CD4-positive, CD25-positive, alpha-beta regulatory T cell (primary cell): ENCODE measurements at regions not wholly inside any gene's neighbourhood (a gene's known extent, or its start where the extent isn't known, plus 50 kb on each side); places are given as distances from the start of the nearest gene placed in this dataset.
A peak's percentile ranks its signal among the peaks of the same experiment; 100 is the strongest.

Source experiments
- ATAC-seq, 2 donors: fragments of 150-1000 bp; cut with Tn5 transposase; one replicate each; pipeline ENCODE4 v1.10.0; 2021; ENCODE audit warnings: low read depth in 2 of 2, moderate number of reproducible peaks in 2 of 2, moderate library complexity in 1 of 2
- DNase-seq, 3 donors: peaks; one replicate each; pipeline versions ENCODE4 v3.0.0 to v3.0.0-alpha.2; 2012 to 2022; ENCODE audit warnings: mixed read lengths in 1 of 3
- H3K27ac ChIP-seq: one replicate; pipeline ENCODE4 v1.7.0; 2013; ENCODE audit warnings: mild to moderate bottlenecking, low read length; ENCODE audit not compliant: insufficient read depth, poor library complexity, severe bottlenecking
- H3K27me3 ChIP-seq: one replicate; pipeline ENCODE4 v1.7.0; 2013; ENCODE audit warnings: low read length; ENCODE audit not compliant: control insufficient read depth, insufficient read depth
- H3K36me3 ChIP-seq: one replicate; pipeline ENCODE4 v1.7.0; 2013; ENCODE audit warnings: mild to moderate bottlenecking, low read length, moderate library complexity; ENCODE audit not compliant: control insufficient read depth, insufficient read depth
- H3K4me1 ChIP-seq: 2 replicates; pipeline ENCODE4 v1.7.0; 2013; ENCODE audit warnings: mild to moderate bottlenecking, low read length; ENCODE audit not compliant: insufficient read depth, control insufficient read depth, poor library complexity, severe bottlenecking
- H3K4me3 ChIP-seq: one replicate; pipeline ENCODE4 v1.7.0; 2013; ENCODE audit warnings: low read depth, mild to moderate bottlenecking, low read length, moderate library complexity
- H3K9me3 ChIP-seq, 2 experiments: 1 replicate in 1 of 2; 2 replicates in 1 of 2; pipeline ENCODE4 v1.7.0; 2013; ENCODE audit warnings: low read length in 2 of 2, mild to moderate bottlenecking in 1 of 2, moderate library complexity in 1 of 2; ENCODE audit not compliant: control insufficient read depth in 2 of 2
- H3K27ac Mint-ChIP-seq, 3 donors: one replicate each; pipeline ENCODE4 v1.8.0; 2020 to 2022; ENCODE audit warnings: mild to moderate bottlenecking in 3 of 3, mixed read lengths in 3 of 3, moderate library complexity in 2 of 3
- H3K27me3 Mint-ChIP-seq: one replicate; pipeline ENCODE4 v1.8.0; 2022; ENCODE audit warnings: mild to moderate bottlenecking, mixed read lengths
- H3K36me3 Mint-ChIP-seq: one replicate; pipeline ENCODE4 v1.8.0; 2020; ENCODE audit warnings: mixed read lengths
- H3K4me1 Mint-ChIP-seq, 4 donors: one replicate each; pipeline ENCODE4 v1.8.0; 2020 to 2022; ENCODE audit warnings: mixed read lengths in 4 of 4, mild to moderate bottlenecking in 1 of 4
- H3K4me3 Mint-ChIP-seq, 4 donors: one replicate each; pipeline ENCODE4 v1.8.0; 2020 to 2022; ENCODE audit warnings: mild to moderate bottlenecking in 4 of 4, mixed read lengths in 4 of 4, moderate library complexity in 3 of 4
- H3K9me3 Mint-ChIP-seq, 7 donors: one replicate each; pipeline ENCODE4 v1.8.0; 2020 to 2022; ENCODE audit warnings: mixed read lengths in 7 of 7, mild to moderate bottlenecking in 3 of 7, moderate library complexity in 2 of 7

- DNase-seq: no peak
- peak overlapping the region in 1 of 3 donors; percentile 30 for H3K27ac Mint-ChIP-seq
- Histone ChIP-seq H3K36me3 (no peaks in the 10 kb centered on the region), H3K4me1 (peaks cover 5% of the 10 kb centered on the region), H3K27me3 (no peaks in the 10 kb centered on the region), H3K4me3 (no peak overlapping the region), H3K9me3 (no peaks in the 10 kb centered on the region), H3K27ac (no peak overlapping the region)
- H3K4me1 Mint-ChIP-seq: peaks cover 4 to 55% (median 10%) of the 10 kb centered on the region in 4 donors
- H3K9me3 Mint-ChIP-seq: no peaks in the 10 kb centered on the region
- H3K4me3 Mint-ChIP-seq: no peak overlapping the region
- H3K36me3 Mint-ChIP-seq: no peaks in the 10 kb centered on the region
- no peak for ATAC-seq
- H3K27me3 Mint-ChIP-seq: peaks cover 5% of the 10 kb centered on the region
Observed at GRCh38 chr2:2688254-2688653, 357.2 kb upstream of the MYT1L start.

DNA sequence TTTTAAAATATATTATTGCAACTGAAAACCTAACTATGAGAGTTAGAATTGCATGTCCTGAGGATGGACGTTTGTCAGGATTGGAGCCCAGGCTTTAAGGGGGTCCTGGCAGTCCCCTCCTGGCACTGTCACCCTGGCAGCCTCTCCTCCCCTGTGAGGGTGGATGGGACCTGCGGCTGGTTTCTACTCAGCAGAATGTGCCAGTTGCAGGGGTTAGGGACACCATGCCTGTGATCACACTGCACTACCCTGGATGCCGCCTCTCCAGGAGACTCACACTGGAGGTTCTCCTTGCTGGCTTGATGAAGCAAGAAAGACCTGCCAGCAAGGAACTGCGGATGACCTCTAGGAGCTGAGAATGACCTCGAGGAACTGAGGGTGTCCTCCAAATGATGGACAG is 356.7 kb upstream of the MYT1L start:
- H3K27ac Mint-ChIP-seq: no peak overlapping the region
- H3K36me3 Mint-ChIP-seq: no peaks in the 10 kb centered on the region
- peaks cover 4 to 60% (median 10%) of the 10 kb centered on the region in 4 donors for H3K4me1 Mint-ChIP-seq
- Histone ChIP-seq H3K4me3 (no peak overlapping the region), H3K27ac (no peak overlapping the region), H3K4me1 (peaks cover 5% of the 10 kb centered on the region), H3K27me3 (no peaks in the 10 kb centered on the region), H3K9me3 (no peaks in the 10 kb centered on the region), H3K36me3 (no peaks in the 10 kb centered on the region)
- peaks cover 5% of the 10 kb centered on the region for H3K27me3 Mint-ChIP-seq
- H3K9me3 Mint-ChIP-seq: no peaks in the 10 kb centered on the region
- H3K4me3 Mint-ChIP-seq: no peak overlapping the region
- ATAC-seq: no peak
- DNase-seq: no peak

DNA sequence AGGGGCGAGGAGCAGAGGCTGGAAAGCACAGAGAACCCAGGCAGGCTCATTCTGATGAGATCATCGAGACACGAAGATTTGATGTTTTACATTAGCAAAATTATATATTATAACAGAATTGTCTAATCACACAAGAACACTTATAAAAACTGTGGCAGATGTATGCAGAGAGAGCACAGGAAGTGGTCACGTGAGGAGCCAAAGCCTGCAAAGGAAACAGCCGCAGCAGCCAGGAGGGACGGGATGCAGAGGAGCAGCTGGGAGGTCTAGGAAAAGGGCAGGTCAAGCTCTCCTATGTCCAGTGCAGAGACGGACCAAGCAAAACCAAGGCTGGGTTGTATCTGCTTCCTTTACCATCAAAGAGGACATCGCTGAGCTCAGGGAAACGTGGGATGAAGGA is 355.1 kb upstream of the MYT1L start:
- DNase-seq (peak in 1 of 3 donors; percentile 34), ATAC-seq (no peak)
- H3K4me3 ChIP-seq: no peak overlapping the region
- no peaks in the 10 kb centered on the region for H3K9me3 ChIP-seq
- H3K27ac Mint-ChIP-seq: peak overlapping the region; percentile 44 to 68 (median 59)
- peaks cover 12% of the 10 kb centered on the region for H3K27me3 Mint-ChIP-seq
- H3K4me1 ChIP-seq: peaks cover 5% of the 10 kb centered on the region
- peak overlapping the region in 3 of 4 donors; percentile 3 to 86 (median 66) for H3K4me3 Mint-ChIP-seq
- H3K36me3 ChIP-seq: no peaks in the 10 kb centered on the region
- H3K27me3 ChIP-seq: no peaks in the 10 kb centered on the region
- peaks cover 0 to 2% (median 0%) of the 10 kb centered on the region in 7 donors for H3K9me3 Mint-ChIP-seq
- H3K36me3 Mint-ChIP-seq: no peaks in the 10 kb centered on the region
- H3K4me1 Mint-ChIP-seq: peaks cover 4 to 72% (median 16%) of the 10 kb centered on the region in 4 donors
- H3K27ac ChIP-seq: no peak overlapping the region

DNA sequence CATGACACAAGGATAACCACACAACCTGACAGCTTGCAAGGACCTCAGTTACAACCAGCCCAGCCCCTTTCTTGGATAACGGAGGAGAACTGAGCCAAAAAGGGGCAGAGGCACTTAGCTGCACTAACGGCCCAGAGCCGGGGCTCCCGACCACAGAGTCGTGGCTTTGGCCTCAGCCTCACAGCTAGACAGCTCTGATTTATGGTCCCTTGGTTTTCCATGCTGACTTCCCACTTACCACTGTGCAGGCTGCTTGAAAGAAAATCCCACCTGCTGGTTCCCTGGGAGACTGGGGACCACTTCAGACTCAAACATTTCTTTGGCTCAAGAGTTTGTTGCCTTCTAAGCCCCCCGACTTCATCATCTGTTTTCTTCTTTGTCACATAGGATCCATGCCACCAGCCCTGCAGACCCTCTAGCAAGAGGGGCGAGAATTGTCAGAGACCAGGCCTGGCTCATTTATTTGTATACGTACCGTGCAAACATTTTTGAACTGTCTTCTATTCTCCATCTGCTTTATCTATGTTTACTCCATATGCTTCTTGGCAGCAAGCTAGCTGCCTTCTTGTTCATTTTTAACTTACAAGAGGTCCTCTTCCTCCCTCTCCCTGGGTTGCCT is 352.6 kb upstream of the MYT1L start:
- Histone ChIP-seq H3K27ac (no peak overlapping the region), H3K36me3 (no peaks in the 10 kb centered on the region), H3K4me3 (no peak overlapping the region), H3K9me3 (no peaks in the 10 kb centered on the region), H3K4me1 (peaks cover 5% of the 10 kb centered on the region), H3K27me3 (no peaks in the 10 kb centered on the region)
- peaks cover 0 to 2% (median 0%) of the 10 kb centered on the region in 7 donors for H3K9me3 Mint-ChIP-seq
- no peaks in the 10 kb centered on the region for H3K36me3 Mint-ChIP-seq
- peak overlapping the region in 2 of 3 donors; percentile 35 to 38 for H3K27ac Mint-ChIP-seq
- peaks cover 4 to 57% (median 15%) of the 10 kb centered on the region in 4 donors for H3K4me1 Mint-ChIP-seq
- H3K4me3 Mint-ChIP-seq: peak overlapping the region in 1 of 4 donors; percentile 23
- no peak for DNase-seq
- no peak for ATAC-seq
- peaks cover 19% of the 10 kb centered on the region for H3K27me3 Mint-ChIP-seq

DNA sequence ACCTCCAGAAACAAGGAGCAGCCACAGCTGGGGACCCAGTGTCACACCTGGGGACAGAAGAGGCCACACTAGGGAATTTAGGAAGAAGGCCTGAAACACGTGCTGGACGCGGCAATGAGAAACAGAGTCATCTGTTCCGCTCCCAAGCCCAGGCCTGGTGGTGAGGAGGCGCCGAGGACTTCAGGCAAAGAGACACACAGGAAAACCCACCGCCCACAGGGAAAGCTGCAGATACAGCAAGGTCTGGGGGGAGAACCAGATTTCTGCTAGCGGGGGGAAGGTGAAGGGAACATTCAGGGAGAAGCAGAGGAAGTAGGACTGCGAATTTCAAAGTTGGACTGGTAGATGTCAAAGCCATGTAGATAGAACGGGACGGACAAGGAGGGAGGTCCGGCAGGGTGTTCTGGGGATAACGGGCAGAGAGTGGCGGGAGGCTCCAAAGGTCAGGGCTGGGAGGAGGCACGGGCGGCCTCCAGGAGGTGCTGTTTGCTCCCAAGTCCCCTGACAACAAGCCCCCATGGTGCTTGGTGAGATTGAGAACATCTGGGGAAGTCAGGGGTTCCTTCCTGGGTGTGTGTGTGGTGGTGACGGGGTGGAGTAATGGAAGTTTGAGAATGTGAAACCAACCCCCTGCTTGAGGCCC is 351.7 kb upstream of the MYT1L start:
- Histone ChIP-seq H3K27ac (no peak overlapping the region), H3K27me3 (no peaks in the 10 kb centered on the region), H3K4me3 (no peak overlapping the region), H3K9me3 (no peaks in the 10 kb centered on the region), H3K36me3 (no peaks in the 10 kb centered on the region), H3K4me1 (peaks cover 3% of the 10 kb centered on the region)
- peaks cover 0 to 2% (median 0%) of the 10 kb centered on the region in 7 donors for H3K9me3 Mint-ChIP-seq
- peaks cover 0 to 48% (median 15%) of the 10 kb centered on the region in 4 donors for H3K4me1 Mint-ChIP-seq
- H3K27me3 Mint-ChIP-seq: peaks cover 24% of the 10 kb centered on the region
- no peak overlapping the region for H3K4me3 Mint-ChIP-seq
- H3K27ac Mint-ChIP-seq: no peak overlapping the region
- DNase-seq (no peak), ATAC-seq (no peak)
- H3K36me3 Mint-ChIP-seq: no peaks in the 10 kb centered on the region

GRCh38 chr2:2681711-2682251 is 350.7 kb upstream of the MYT1L start:
- ATAC-seq (no peak), DNase-seq (no peak)
- peaks cover 0 to 2% (median 0%) of the 10 kb centered on the region in 7 donors for H3K9me3 Mint-ChIP-seq
- H3K36me3 ChIP-seq: no peaks in the 10 kb centered on the region
- H3K4me3 Mint-ChIP-seq: peak overlapping the region in 2 of 4 donors; percentile 40 to 41
- H3K27me3 ChIP-seq: no peaks in the 10 kb centered on the region
- H3K27ac Mint-ChIP-seq: peak overlapping the region in 1 of 3 donors; percentile 93
- no peaks in the 10 kb centered on the region for H3K36me3 Mint-ChIP-seq
- no peaks in the 10 kb centered on the region for H3K9me3 ChIP-seq
- no peaks in the 10 kb centered on the region for H3K4me1 ChIP-seq
- H3K4me3 ChIP-seq: no peak overlapping the region
- peaks cover 24% of the 10 kb centered on the region for H3K27me3 Mint-ChIP-seq
- peaks cover 0 to 42% (median 15%) of the 10 kb centered on the region in 4 donors for H3K4me1 Mint-ChIP-seq
- no peak overlapping the region for H3K27ac ChIP-seq

- no peaks in the 10 kb centered on the region for H3K36me3 Mint-ChIP-seq
- Histone ChIP-seq H3K4me1 (no peaks in the 10 kb centered on the region), H3K9me3 (no peaks in the 10 kb centered on the region), H3K36me3 (no peaks in the 10 kb centered on the region), H3K27ac (no peak overlapping the region), H3K27me3 (no peaks in the 10 kb centered on the region), H3K4me3 (no peak overlapping the region)
- no peak overlapping the region for H3K4me3 Mint-ChIP-seq
- H3K9me3 Mint-ChIP-seq: peaks cover 0 to 2% (median 0%) of the 10 kb centered on the region in 7 donors
- DNase-seq (no peak), ATAC-seq (no peak)
- no peak overlapping the region for H3K27ac Mint-ChIP-seq
- H3K4me1 Mint-ChIP-seq: peaks cover 0 to 36% (median 11%) of the 10 kb centered on the region in 4 donors
- H3K27me3 Mint-ChIP-seq: peaks cover 24% of the 10 kb centered on the region
Observed at GRCh38 chr2:2681085-2681484, 350.0 kb upstream of the MYT1L start.
